IPS DF 4.7 (cell line): ENCODE measurements at regions not wholly inside any gene's neighbourhood (a gene's known extent, or its start where the extent isn't known, plus 50 kb on each side); places are given as distances from the start of the nearest gene placed in this dataset.

Source experiments
- DNase-seq: peaks from one replicate; pipeline ENCODE4 v3.0.0-alpha.2; 2013; ENCODE audit warnings: low spot score; ENCODE audit errors: extremely low read depth

DNA sequence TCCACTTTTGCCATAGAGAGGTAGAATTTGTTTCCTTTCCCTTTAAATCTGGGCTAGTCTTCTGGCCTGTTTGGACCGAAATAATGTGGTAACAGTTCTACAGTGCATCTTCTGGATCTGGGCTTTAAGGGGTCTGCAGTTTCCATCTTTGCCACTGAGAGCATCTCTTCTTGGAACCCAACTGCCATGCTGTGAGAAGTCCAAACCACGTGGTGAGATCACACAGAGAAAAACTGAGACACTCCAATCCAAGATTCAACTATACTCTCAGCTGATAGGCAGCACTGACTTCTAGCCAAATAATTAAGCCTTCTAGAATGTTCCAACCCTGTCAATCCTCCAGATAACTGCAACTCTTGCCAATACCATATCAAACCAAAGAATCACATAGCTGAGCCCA, 261.1 kb downstream of the INSIG2 start:
- DNase-seq = no peak

DNA sequence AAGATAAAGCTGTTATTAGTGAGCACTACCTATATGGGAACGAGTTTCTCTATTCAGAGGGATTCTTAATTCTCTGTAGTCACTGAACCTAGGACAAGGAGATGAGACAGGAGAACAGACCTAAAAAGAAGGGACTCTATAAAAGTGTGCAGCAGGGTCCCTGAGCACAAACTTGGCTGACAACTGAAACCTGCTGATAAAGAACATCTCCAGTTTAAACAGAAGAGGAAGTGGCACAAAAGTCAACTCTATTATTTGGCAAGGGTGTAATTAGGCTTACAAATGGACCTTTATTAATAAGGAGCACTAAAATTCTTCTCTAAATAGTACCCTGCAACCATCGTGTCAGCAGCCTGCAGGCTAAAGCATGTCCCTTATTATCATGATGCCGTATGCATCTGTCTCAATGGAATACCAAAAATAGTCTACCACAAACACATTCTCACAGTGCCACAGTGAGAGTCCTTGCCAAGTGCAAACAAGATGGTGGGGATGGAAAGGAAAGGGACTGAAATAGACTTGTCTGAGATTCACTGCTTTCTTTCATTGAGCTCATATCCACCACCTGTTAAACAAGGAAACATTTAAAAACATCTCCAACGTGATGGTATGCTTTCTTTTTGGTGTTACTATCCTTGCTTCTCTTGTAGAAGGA, 260.2 kb downstream of the INSIG2 start:
- DNase-seq = no peak

DNA sequence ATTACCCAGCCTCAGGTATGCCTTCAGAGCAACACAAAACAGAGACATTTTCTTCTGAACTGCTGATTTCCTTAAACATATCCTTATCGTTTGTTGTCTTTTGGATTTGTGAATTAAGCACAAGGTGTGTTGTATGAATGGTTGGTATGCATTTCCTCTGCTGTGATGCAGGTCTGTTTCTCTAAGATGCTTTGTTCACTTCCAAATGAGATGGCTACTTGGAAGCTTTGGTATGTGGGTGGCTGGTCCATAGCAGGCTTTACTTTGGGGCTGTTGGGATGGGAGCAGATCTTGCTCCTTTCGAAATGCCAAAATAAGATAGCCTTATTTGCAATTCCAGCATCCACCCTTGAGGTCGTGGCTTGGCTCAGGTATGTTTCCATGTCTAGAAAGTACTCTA, 257.2 kb downstream of the INSIG2 start:
- no peak for DNase-seq

DNA sequence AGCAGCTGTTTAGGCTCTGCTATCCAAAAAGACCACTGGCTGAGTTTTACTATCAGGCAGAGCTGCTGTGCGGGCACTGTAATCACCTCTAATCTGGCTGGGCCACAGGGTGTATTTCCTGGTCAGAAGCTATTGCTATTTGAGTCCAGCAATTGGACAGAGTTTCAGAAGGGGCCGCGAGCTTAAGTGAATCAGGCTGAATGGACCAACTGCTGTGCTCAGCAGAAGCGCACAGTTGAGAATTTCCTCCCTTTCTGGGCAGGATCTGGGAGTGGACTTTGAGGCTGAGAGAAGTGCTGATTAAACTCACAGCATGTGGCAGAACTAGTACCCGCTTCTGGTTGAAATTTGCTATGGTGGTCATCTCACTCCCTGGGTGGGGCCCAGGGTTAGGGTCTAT, 251.8 kb downstream of the INSIG2 start:
- DNase-seq = no peak

DNA sequence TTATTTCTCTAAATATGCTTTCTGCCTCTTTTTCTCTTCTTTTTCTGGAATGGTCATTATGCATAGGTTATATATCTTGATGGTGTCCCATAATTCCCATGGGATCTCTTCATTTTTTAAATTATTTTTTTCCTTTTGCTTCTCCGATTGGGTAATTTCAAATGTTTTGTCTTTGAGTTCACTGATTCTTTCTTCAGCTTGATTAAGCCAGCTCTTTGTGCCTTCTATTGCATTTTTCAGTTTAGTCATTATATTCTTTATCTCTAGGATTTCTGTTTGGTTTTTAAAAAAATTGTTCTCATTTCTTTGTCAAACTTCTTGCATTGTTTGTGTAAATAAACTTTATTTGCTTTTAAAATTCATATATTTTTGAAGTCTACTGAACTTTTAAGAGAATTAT, 251.1 kb downstream of the INSIG2 start:
- DNase-seq = no peak

DNA sequence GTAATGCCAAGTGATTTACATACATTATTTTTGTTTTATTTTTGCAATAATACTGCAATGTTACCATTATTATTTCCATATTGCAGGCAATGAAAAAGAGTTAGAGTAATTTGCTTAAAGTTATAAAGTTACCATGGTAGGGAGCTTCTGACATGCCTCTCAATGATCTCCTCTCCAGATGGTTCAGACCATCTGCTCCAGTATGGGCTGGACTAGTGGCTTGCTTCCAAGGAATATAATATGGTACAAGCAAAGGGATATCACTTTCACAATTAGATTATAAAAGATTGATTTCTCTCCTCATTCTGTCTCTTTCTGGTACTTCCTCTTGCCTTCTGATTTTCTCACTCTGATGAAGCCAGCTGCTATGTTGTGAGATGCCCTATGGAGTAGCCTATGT, 245.4 kb downstream of the INSIG2 start:
- DNase-seq = no peak

DNA sequence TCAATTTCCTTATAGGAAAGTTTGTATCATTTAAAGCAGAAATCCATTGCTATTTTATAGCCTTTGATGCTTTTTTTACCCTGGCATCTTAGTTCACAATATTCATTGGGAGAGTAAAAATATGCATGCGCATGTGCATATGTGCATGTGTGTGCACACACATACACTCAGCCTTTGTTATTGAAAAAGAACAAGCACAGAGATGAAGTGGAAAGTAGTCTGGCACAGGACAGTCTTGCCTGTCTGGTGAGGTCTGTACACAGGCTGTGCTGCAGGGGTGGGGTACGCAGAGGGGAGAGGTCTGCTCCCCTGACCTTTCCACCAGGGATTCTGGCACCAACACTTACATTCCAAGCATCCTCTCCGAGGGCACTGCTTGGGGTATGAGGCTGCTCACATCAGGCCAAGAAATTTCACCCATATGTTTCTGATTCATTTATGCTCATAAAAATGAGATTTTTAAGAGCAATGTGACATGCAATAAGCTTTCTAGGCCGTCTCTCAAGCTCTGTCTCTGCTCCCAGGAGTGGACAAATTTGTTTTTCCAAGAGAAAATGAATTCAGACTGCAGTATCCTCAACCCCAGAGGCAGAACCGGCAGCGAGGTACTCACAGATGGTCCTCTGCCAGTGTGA, 237.2 kb downstream of the INSIG2 start:
- DNase-seq = no peak

DNA sequence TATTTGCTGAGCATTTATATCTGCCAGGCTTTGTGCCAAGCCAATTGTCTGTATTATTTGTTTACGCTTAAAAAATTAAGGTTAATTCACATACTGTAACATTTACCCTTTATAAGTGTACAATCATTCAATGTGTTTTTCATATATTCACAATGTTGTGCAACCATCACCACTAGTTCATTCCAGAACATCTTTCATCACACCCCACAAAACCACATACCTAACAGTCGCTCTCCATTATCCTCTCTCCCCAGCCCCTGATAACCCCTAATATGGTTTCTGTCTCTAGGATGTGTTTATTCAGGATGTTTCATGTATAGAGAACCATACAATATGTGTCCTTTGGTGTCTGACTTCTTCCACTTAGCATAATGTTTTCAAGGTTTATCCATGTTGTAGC, 234.1 kb downstream of the INSIG2 start:
- DNase-seq = no peak

DNA sequence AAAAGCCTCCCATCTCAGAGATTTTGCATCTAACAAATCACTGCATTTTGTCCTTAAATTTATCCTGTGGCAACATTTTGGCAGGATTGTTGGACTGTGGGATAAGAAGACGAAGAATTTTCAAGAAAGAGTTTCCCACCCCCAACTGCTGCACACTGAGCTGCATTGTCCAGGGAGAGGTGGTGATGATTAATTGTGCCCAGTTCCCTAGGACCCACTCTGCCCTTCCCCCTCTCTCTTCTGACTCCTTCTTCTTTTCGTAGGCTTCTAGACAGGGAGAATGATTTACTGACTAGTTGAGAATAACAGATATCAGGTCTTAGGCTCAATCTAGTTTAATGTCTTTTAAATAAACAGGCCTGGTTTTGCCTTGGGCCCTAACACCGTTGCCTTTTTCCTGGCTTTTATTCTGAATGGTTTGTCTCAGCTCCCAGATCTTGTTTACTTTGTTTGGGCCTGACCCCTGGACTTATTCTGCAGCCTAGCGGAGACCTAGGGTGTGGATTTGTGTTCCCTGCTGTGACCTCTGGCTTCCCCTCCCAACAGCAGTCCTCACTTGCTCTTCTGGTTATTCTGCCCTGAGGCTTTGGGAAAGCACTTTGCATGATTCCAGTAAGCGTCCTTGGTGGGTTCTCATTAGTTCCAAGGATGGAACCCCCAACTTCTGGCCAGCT, 233.3 kb downstream of the INSIG2 start:
- no peak for DNase-seq

DNA sequence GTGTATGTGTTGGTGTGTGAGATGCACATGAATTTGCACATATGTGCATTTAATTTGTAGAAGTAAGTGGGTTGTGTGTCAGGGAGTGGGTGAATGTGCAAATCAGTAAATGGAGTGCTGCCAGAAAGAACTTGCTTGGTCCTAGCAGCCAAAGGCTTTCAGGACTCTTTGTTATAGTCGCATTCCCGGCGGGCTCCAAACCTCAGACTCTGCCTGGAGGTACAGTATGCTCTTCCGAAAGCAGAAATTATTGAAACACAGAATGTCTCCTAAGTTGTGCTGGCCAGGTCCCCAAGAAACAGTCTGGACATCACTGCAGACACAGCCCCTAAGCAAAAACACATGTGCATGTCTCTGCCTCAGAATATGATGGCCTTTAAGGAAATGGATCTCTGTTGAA, 232.4 kb downstream of the INSIG2 start:
- DNase-seq = no peak

DNA sequence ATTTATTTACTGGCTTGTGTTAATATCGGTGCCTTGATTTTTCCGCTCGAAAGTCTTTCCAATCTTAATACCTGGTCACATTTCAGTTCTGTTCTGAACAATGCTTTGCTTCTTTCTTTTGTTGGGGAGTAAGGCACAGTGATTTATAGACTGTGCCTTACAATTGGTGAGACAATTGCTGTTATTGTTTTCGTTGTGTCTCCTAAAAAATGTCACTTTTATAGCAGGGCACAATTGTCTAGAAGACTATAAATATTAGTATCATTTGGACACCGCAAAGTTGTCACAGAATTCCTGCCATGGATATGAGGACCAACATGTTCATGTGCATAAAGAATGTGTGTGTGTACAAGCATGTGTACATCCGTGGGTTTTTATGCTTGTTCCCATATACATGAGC, 231.9 kb downstream of the INSIG2 start:
- DNase-seq = no peak

DNA sequence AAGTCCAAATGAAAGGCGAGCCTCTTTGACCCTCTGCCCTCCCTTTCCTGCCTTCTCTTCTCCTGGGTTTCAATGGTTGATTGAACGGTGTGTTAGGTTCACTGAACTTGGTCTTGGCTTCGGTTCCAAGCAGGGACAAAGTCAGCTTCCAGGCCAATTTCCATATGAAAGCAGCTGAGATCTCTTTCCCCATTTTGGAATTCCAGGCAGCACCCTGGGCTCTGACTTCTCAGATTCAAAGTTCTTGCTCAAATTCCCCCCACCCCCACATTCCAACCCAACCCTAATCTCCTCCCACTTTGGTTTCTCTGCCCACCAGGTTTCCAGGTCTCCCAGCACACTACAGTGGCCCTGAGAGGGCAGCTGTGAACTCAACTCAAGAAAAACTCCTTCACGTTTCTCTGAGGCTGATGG, 231.0 kb downstream of the INSIG2 start:
- peak; percentile 96 for DNase-seq

DNA sequence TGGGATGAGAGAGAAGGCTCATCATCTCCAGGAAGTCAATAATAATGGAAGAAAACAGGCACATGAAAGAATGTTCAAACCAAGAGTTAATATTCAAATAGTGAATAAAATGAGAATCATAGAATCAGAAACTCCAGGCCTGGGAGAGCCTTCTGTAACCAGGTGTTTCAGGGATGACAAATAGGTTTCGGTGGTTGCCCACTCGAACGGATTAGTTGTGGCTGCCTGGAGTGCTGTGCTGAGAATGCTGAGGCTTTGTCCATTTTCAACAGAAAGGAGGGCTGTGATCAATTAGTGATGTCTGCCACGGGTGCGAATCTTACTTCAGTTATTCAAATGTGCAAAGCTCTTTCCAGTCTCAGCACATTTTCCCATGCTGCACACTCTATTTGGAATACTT, 227.3 kb downstream of the INSIG2 start:
- no peak for DNase-seq

DNA sequence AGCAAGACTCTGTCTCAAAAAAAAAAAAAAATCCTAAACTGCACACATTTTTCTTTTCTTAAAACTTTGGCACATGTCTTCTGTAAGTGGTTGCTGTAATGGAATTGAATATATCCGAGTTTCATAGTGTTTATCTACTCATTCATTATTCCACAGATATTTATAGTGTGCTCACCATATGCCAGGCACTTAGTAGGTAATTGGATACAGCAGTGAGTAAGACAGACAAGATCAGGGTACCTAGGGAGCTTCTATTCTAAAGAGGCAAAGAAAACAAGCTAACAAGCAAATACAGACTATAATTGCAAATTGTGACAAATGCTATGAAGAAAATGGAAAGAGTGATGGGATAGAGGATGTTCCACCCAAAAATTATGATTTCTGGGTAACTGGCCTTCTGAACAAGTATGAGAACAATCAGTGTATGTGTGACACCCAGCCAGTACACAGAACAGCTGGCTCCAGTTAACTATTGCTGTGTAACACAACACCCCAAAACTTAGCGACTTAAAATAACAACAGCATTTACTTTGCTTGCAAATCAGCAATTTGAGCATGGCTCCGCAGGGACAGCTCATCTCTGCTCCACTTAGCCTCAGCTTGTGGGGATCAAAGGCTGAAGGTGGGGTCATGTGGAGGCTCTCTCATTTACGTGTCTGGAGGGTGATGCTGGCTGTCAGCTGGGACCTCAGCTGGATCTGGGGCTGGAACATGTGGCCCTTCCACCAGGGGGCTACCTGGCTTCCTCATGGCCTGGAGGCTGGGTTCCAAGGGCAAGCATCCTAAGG, 224.9 kb downstream of the INSIG2 start:
- no peak for DNase-seq

DNA sequence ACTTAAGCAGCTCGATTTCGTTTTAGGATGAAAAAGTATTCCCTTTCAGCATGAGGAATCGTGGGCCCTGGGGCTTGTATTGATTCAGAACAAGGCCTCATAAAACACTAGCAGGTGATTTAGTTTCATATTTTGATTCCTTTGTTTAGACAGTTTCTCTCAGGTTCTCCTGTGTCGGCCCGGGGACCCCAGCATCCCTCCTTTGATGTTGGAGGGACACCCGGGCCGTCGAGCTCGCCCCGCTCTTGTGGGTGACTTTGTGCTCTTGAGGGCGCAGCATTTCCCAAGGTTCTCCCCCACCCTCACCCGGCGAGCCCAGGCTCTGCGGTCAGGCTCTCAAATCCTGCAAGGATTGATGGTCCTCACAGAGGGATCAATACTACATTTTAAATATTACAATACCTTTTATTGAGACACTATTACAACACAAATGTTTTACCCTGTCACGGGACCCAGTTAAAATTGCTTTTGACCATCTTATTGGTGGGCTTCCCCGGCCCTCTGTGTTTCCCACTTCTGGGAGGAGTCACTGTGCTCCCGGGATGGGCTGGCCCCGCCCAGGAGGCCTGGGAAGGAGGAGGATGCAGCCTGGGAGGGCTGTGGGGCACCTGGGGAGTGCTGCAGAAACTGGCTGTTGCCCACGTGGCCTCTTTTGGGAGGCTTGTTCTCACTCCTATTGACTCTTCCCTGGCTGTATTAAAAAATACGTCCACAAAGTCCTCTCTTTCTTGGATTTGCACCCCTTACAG, 222.6 kb downstream of the INSIG2 start:
- DNase-seq = no peak

DNA sequence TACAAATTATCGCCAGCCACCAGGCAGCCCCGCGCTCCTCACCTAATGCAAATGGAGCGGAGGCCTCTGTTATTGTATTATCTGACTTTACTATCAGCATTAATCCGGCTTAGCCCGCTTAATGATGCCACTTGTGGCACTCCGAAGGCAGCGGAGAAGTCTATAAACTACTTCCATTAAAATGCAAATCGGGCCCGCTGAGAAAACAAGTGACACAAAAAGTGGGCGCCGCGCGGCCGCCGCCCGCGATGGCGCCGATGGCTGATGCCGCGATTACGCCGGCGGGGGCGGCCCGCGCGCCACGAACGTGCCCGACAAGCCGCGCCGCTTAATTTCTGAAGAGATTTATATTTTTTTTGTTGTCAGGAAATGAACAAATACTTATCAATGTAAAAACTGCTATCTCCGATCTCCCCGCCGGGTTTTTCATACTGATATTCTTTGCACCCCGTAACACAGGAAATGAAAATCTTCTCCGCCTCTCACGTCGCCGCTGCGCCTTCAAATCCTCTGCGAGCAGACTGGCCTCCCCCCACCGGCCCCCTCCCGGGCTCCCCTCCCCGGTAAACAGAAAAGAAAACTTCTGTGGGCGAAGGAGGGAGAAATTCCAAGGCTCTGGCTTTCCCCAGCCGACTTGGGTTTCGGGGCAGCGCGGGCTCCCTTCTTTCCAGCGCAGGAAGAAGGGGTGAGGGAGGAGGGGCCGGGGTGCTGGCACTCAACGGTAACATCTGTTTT, 221.8 kb downstream of the INSIG2 start:
- no peak for DNase-seq

DNA sequence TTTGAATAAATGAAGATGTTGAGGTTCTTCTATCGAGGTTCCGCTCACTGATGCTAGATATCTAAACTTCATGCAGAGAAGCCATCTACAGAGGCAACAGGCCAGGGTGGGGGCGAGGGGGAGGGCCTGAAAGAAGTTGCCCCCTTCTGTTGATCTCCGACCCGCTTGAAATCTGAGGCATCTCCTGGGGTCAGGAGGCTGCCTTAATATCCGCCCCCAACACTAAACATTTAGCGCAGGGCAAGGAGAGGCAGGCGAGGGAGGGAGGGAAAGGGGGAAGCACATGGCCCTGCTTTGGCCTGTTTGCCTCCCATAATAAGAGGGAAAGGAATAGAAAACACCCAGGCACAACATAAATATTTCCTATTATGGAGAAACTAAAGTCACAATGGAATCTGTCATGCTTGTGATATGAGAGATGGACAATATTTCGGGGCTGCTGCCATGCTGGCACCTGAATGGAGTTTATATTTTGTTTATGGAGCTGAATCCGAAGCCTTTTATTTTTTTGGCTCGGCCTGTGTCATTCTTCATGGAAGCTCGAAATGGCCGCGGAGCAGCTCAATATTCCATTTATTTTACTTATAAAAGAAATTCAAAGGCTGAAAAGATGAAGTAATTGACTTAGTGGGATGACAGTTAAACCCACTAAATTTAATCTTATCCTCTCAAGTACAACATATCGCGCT, 221.1 kb downstream of the INSIG2 start:
- DNase-seq = no peak

DNA sequence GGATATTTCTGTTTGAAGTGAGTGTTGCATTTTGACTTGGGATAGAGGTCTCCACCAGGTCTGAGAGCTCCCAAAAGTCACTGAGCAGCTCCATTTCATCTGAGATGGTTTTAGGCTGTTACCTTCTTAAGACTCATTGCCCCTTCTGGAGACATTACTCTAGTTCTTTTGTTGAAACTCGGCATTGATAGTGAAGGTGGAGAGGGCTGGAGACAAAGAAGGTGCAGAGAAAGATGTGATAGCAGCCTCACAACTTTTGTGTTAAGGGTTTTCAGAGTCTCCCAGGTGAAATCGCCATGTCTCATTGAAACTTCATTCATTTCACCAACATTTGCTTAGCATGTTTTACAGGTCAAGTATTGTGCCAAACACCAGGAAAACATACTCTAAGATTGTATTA, 219.6 kb downstream of the INSIG2 start:
- no peak for DNase-seq

DNA sequence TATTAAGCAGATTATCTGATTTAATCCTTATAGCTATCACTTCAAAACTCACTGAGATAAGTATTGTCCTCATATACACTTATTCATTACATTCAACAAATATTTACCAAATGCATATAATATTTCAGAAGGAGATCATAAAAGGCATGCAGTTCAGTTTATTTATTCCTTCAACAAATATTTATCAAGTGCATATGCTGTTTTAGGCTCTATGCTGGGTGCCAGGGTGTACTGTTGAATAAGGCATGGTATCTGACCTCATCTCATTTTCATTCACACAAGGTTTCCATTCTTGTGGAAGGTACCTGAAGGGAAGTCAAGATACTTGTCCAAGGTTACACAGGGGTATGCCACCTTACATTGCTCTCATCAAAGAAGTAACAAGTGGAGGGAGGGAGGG, 213.0 kb downstream of the INSIG2 start:
- DNase-seq = no peak

DNA sequence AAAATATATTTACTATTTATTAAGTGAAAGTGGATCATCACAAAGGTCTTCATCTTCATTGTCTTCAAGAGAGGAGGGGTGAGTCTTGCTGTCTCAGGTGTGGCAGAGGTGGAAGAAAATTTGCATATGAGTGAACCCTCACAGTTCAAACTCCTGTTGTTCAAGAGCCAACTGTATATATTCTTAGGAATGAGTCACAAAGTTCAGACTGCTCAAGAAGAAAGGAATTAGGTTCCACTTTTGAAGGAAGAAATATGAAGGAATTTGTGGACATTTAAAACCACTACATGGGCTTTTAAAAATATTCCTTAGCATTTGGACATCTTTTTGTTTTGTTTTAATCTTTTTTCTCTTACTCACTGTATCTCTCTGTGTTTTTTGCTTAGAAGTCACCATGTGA, 212.6 kb downstream of the INSIG2 start:
- no peak for DNase-seq
